HCT116 (cell line): ENCODE measurements at regions not wholly inside any gene's neighbourhood (a gene's known extent, or its start where the extent isn't known, plus 50 kb on each side); places are given as distances from the start of the nearest gene placed in this dataset.

Source experiments
- ATAC-seq: fragments of 200-7000 bp; cut with Tn5 transposase; 2 replicates; pipeline ENCODE4 v1.9.1; 2020; ENCODE audit warnings: mild to moderate bottlenecking, moderate library complexity
- BruUV-seq: library from RNA; stranded (reverse); fragments of 400-500 nt; replicated peaks from 2 replicates; lab custom pipeline; 2021; lab: Mats Ljungman, UMichigan
- CTCF ChIA-PET: fragments of 300-600 bp; sonication (Branson Sonifier 250); formaldehyde crosslinking; loops from one replicate; lab custom pipeline; 2021; ENCODE audit warnings: antibody characterized with exemption; lab: Charles Lee
- POLR2A ChIA-PET: fragments of 300-600, 350-600 bp; sonication (Branson Sonifier 250); formaldehyde crosslinking; loops from one replicate; lab custom pipeline; 2021; ENCODE audit warnings: antibody characterized with exemption; lab: Charles Lee
- RAD21 ChIA-PET, 2 experiments: fragments of 300-600 bp; sonication (Branson Sonifier 250); formaldehyde crosslinking; loops; one replicate each; lab custom pipeline; 2023; ENCODE audit warnings: low total read pairs in 2 of 2; ENCODE audit not compliant: uncharacterized antibody in 2 of 2, unreplicated experiment in 2 of 2, low non-redundant PET in 1 of 2; lab: Charles Lee
- DNase-seq: peaks from one replicate; pipeline ENCODE4 v3.0.0-alpha.2; 2010; ENCODE audit warnings: low read depth, low spot score
- H2AFZ ChIP-seq: fragments of 200-600 bp; shearing (Covaris generic), sonication (generic); 2 replicates; pipeline ENCODE4 v1.6.1; 2017; ENCODE audit warnings: low read depth, mixed run types, mixed read lengths, antibody characterized with exemption, low read length; ENCODE audit not compliant: poor library complexity, severe bottlenecking
- H3K27ac ChIP-seq: 2 replicates; pipeline ENCODE4 v1.5.1; 2012; ENCODE audit warnings: low read depth, low read length
- H3K27me3 ChIP-seq: fragments of 200-600 bp; sonication (generic); 2 replicates; pipeline ENCODE4 v1.6.1; 2016; ENCODE audit warnings: mixed run types, low read length, mixed read lengths; ENCODE audit not compliant: insufficient read depth
- H3K36me3 ChIP-seq, 2 experiments: fragments of 200-500 bp in 1 of 2; fragments of 200-600 bp in 1 of 2; sonication (Bioruptor generic) in 1 of 2; sonication (generic) in 1 of 2; 2 replicates each; pipeline versions ENCODE4 v1.5.1 to v1.6.1; 2014 to 2016; ENCODE audit warnings: low read length in 2 of 2, inconsistent platforms in 1 of 2, mixed read lengths in 1 of 2, mixed run types in 1 of 2; ENCODE audit not compliant: insufficient read depth in 2 of 2, control insufficient read depth in 1 of 2
- H3K4me1 ChIP-seq, 2 experiments: fragments of 200-600 bp in 1 of 2; sonication (generic) in 1 of 2; 2 replicates each; pipeline versions ENCODE4 v1.5.1 to v1.6.1; 2012 to 2017; ENCODE audit warnings: low read length in 2 of 2, inconsistent platforms in 1 of 2, mild to moderate bottlenecking in 1 of 2, mixed read lengths in 1 of 2, mixed run types in 1 of 2, moderate library complexity in 1 of 2; ENCODE audit not compliant: insufficient read depth in 2 of 2, control insufficient read depth in 1 of 2
- H3K4me2 ChIP-seq: fragments of 200-600 bp; sonication (generic); 2 replicates; pipeline ENCODE4 v1.6.1; 2017; ENCODE audit warnings: mixed run types, low read length, mixed read lengths
- H3K4me3 ChIP-seq, 2 experiments: fragments of 200-600 bp in 1 of 2; sonication (generic) in 1 of 2; replicated peaks in 1 of 2; 2 replicates each; pipeline ENCODE4 v1.5.1; 2011 to 2016; ENCODE audit warnings: low read length in 2 of 2, control low read depth in 1 of 2, low read depth in 1 of 2, mild to moderate bottlenecking in 1 of 2, mixed read lengths in 1 of 2, mixed run types in 1 of 2
- H3K79me2 ChIP-seq: fragments of 200-600 bp; sonication (generic); 2 replicates; pipeline ENCODE4 v1.6.1; 2017; ENCODE audit warnings: mild to moderate bottlenecking, mixed run types, low read length, moderate library complexity, mixed read lengths; ENCODE audit not compliant: insufficient read depth
- H3K9ac ChIP-seq: fragments of 200-600 bp; sonication (generic); 2 replicates; pipeline ENCODE4 v1.6.1; 2016; ENCODE audit warnings: low read length, mixed read lengths
- H3K9me2 ChIP-seq: fragments of 200-600 bp; sonication (generic), shearing (Covaris generic); 2 replicates; pipeline ENCODE4 v1.6.1; 2017; ENCODE audit warnings: mixed run types, mild to moderate bottlenecking, moderate library complexity; ENCODE audit not compliant: insufficient read depth
- H3K9me3 ChIP-seq, 2 experiments: fragments of 200-500 bp in 1 of 2; fragments of 200-600 bp in 1 of 2; sonication (Bioruptor generic) in 1 of 2; sonication (generic) in 1 of 2; 2 replicates each; pipeline ENCODE4 v1.6.1; 2014 to 2017; ENCODE audit warnings: low read length in 2 of 2, mixed read lengths in 2 of 2, inconsistent platforms in 1 of 2, low read depth in 1 of 2, mild to moderate bottlenecking in 1 of 2, mixed run types in 1 of 2, moderate library complexity in 1 of 2; ENCODE audit not compliant: control insufficient read depth in 1 of 2, insufficient read depth in 1 of 2
- H4K20me1 ChIP-seq: fragments of 200-600 bp; sonication (generic), shearing (Covaris generic); 2 replicates; pipeline ENCODE4 v1.6.1; 2017; ENCODE audit warnings: mixed run types, mild to moderate bottlenecking, moderate library complexity; ENCODE audit not compliant: insufficient read depth
- CTCF ChIP-seq, 3 experiments: fragments of 200-600 bp in 1 of 3; sonication (generic) in 1 of 3; IDR thresholded peaks in 2 of 3; conservative IDR thresholded peaks in 1 of 3; 2 replicates each; pipeline ENCODE4 v1.5.1; 2012 to 2017; ENCODE audit warnings: low read depth in 2 of 3, low read length in 2 of 3, antibody characterized with exemption in 1 of 3, borderline replicate concordance in 1 of 3, control low read depth in 1 of 3, mild to moderate bottlenecking in 1 of 3, mixed read lengths in 1 of 3, mixed run types in 1 of 3, moderate library complexity in 1 of 3; ENCODE audit not compliant: insufficient read depth in 1 of 3
- EZH2 ChIP-seq: fragments of 200-600 bp; sonication (generic); IDR thresholded peaks from 2 replicates; pipeline ENCODE4 v1.6.1; 2017; ENCODE audit warnings: antibody characterized with exemption, mixed run types
- FOSL1 ChIP-seq: IDR thresholded peaks from 2 replicates; pipeline ENCODE4 v1.6.1; 2012; ENCODE audit warnings: low read depth
- MAX ChIP-seq: IDR thresholded peaks from 2 replicates; pipeline ENCODE4 v1.6.1; 2012
- POLR2A ChIP-seq: IDR thresholded peaks from 2 replicates; pipeline ENCODE4 v1.7.0; 2011; ENCODE audit warnings: borderline replicate concordance; ENCODE audit not compliant: insufficient read depth, insufficient read length; ENCODE audit errors: extremely low read depth
- POLR2AphosphoS5 ChIP-seq: IDR thresholded peaks from 2 replicates; pipeline ENCODE4 v1.6.1; 2011; ENCODE audit warnings: mild to moderate bottlenecking, low read depth, low read length, moderate library complexity
- REST ChIP-seq: IDR thresholded peaks from 2 replicates; pipeline ENCODE4 v1.6.1; 2012; ENCODE audit warnings: low read depth
- SIN3A ChIP-seq: IDR thresholded peaks from 2 replicates; pipeline ENCODE4 v1.6.1; 2012; ENCODE audit warnings: low read depth
- SP1 ChIP-seq: IDR thresholded peaks from 2 replicates; pipeline ENCODE4 v1.6.1; 2012; ENCODE audit warnings: low read depth
- ZBTB33 ChIP-seq: IDR thresholded peaks from 2 replicates; pipeline ENCODE4 v1.6.1; 2011; ENCODE audit warnings: mild to moderate bottlenecking, low read length, moderate library complexity; ENCODE audit not compliant: insufficient replicate concordance; ENCODE audit errors: extremely low read depth
- ZFX ChIP-seq: fragments of 450-650 bp; IDR thresholded peaks from 2 replicates; pipeline ENCODE4 v1.6.1; 2017
- intact Hi-C: fragments of 100-400 bp; cut with micrococcal nuclease; formaldehyde crosslinking; loops from 2 replicates; pipeline ENCODE4 v1.10.0; 2022

- RAD21 ChIA-PET = interaction anchor here in 1 of 2 experiments (0.6 kb wide), 1 partner anchor 443 kb away, joined by 3 read pairs; no protein-coding TSS in a partner anchor
- POLR2A ChIA-PET = no interaction called here
- no peak overlapping the region for H3K4me3 ChIP-seq
- no peaks in the 10 kb centered on the region for H3K36me3 ChIP-seq
- CTCF ChIA-PET = no interaction called here
- no peak overlapping the region for H3K27ac ChIP-seq
- intact Hi-C loops = no loop called here
- no peaks in the 10 kb centered on the region for H3K9me3 ChIP-seq
- DNase-seq = no peak
- no peaks in the 10 kb centered on the region for H3K27me3 ChIP-seq
- no peaks in the 10 kb centered on the region for H3K4me1 ChIP-seq
- H3K4me2 ChIP-seq = no peak overlapping the region
- H4K20me1 ChIP-seq = no peaks in the 10 kb centered on the region
- H3K79me2 ChIP-seq = no peaks in the 10 kb centered on the region
- TF ChIP-seq REST = no peak
- TF ChIP-seq, all 23 proteins: peak for 0
- H3K9ac ChIP-seq = no peak overlapping the region
- H2AFZ ChIP-seq = no peak overlapping the region
- no TSS peak for BruUV-seq
- H3K9me2 ChIP-seq = no peaks in the 10 kb centered on the region
- ATAC-seq = no peak
Observed at GRCh38 chr13:40232311-40233040, 434.0 kb downstream of the FOXO1 start.

GRCh38 chr13:40233731-40234195, 432.7 kb downstream of the FOXO1 start:
- Histone ChIP-seq H3K27me3 (no peaks in the 10 kb centered on the region), H3K27ac (no peak overlapping the region), H3K36me3 (no peaks in the 10 kb centered on the region), H3K9me3 (no peaks in the 10 kb centered on the region), H3K4me1 (no peaks in the 10 kb centered on the region), H3K4me3 (no peak overlapping the region), H4K20me1 (no peaks in the 10 kb centered on the region), H3K9me2 (no peaks in the 10 kb centered on the region), H3K79me2 (no peaks in the 10 kb centered on the region), H3K9ac (no peak overlapping the region), H3K4me2 (no peak overlapping the region), H2AFZ (no peak overlapping the region)
- ChIA-PET CTCF (no interaction called here), RAD21 (no interaction called here), POLR2A (interaction anchor here (0.7 kb wide), 1 partner anchor 731 kb away, joined by 3 read pairs; no protein-coding TSS in a partner anchor)
- DNase-seq = no peak
- intact Hi-C loops = no loop called here
- no TSS peak for BruUV-seq
- ATAC-seq = no peak
- no peak for TF ChIP-seq ZFX
- TF ChIP-seq SIN3A = no peak
- no peak for TF ChIP-seq POLR2A
- TF ChIP-seq ZBTB33 = no peak
- no peak for TF ChIP-seq FOSL1
- no peak for TF ChIP-seq POLR2AphosphoS5
- no peak for TF ChIP-seq CTCF (IDR thresholded peaks at IDR 0.05 in 2 of 3, conservative IDR thresholded peaks at IDR 0.05 in 1 of 3; ENCODE audit: borderline replicate concordance in 1 of 3, insufficient read depth in 1 of 3, low read depth in 2 of 3, low read length in 2 of 3)
- TF ChIP-seq MAX = no peak
- TF ChIP-seq SP1 = no peak
- no peak for TF ChIP-seq EZH2
